ENCODE measurements at regions not wholly inside any gene's neighbourhood (a gene's known extent, or its start where the extent isn't known, plus 50 kb on each side); places are given as distances from the start of the nearest gene placed in this dataset.

DNA sequence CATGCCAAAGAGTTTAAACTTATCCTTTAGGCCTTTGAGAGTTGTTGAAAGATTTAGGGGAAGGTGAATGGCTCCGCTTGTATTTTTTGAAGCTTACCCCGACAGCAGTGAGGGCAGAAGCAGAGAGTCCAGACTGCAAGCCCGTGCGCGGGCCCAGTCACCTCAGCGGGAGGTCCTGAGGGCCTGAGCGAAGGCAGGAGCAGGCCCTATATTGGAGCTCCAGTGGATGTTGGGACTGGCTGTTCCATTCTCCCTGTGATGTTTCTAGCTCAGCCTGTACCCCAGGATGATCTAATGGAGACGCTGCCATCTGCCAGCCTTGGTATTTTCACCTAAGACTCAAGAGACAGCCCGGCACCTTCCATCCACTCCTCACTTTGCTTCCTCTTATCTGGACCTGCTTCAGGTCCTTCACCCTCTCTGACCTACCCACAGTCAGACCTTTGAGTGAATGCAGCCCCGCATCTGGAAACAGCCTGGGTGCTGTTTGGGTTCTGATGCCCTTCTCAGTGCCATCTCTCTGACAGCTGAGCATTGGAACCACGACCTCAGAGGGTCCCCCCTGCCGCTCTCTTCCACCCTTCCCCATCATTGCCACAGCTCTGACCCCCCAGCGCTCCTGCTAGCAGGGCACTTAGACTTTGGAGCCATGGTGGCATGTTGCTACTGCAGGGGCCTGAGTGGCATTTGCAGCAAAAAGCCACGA lies 628.2 kb upstream of the CADM1 start:
- TF ChIP-seq POLR2AphosphoS5 (IDR thresholded peaks at IDR 0.05) (no peak), POLR2A (IDR thresholded peaks at IDR 0.05) (no peak), EP300 (IDR thresholded peaks at IDR 0.05) (no peak)
- TF ChIP-seq, protein P1, sequence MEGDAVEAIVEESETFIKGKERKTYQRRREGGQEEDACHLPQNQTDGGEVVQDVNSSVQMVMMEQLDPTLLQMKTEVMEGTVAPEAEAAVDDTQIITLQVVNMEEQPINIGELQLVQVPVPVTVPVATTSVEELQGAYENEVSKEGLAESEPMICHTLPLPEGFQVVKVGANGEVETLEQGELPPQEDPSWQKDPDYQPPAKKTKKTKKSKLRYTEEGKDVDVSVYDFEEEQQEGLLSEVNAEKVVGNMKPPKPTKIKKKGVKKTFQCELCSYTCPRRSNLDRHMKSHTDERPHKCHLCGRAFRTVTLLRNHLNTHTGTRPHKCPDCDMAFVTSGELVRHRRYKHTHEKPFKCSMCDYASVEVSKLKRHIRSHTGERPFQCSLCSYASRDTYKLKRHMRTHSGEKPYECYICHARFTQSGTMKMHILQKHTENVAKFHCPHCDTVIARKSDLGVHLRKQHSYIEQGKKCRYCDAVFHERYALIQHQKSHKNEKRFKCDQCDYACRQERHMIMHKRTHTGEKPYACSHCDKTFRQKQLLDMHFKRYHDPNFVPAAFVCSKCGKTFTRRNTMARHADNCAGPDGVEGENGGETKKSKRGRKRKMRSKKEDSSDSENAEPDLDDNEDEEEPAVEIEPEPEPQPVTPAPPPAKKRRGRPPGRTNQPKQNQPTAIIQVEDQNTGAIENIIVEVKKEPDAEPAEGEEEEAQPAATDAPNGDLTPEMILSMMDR (IDR thresholded peaks at IDR 0.05) = no peak

Measured in gastroesophageal sphincter (tissue), 3 donors.